SK-N-SH (cell line): ENCODE measurements at regions not wholly inside any gene's neighbourhood (a gene's known extent, or its start where the extent isn't known, plus 50 kb on each side); places are given as distances from the start of the nearest gene placed in this dataset.

Experiments used
- CTCF ChIA-PET: fragments of 300-600, 350-600 bp; formaldehyde crosslinking; extraction: SDS; loops from one replicate; lab custom pipeline; 2021; lab: Yijun Ruan, JAX
- POLR2A ChIA-PET: fragments of 350-600 bp; sonication (Branson Sonifier 250); formaldehyde crosslinking; extraction: SDS; loops from one replicate; lab custom pipeline; 2020; ENCODE audit warnings: antibody characterized with exemption, inconsistent platforms; lab: Yijun Ruan, JAX
- DNase-seq: peaks from one replicate; pipeline ENCODE4 v3.0.0; 2012
- H2AFZ ChIP-seq: fragments of 200-600 bp; sonication (generic); 2 replicates; pipeline ENCODE4 v1.8.1; 2016; ENCODE audit warnings: antibody characterized with exemption, mild to moderate bottlenecking, low read depth
- H3F3A ChIP-seq: fragments of 200-600 bp; sonication (generic); replicated peaks from 2 replicates; pipeline ENCODE3; 2016; ENCODE audit warnings: antibody characterized with exemption, mild to moderate bottlenecking; ENCODE audit not compliant: insufficient read depth
- H3K27ac ChIP-seq, 2 experiments: fragments of 200-500 bp in 1 of 2; fragments of 200-600 bp in 1 of 2; sonication (Bioruptor generic) in 1 of 2; sonication (generic), shearing (Covaris generic) in 1 of 2; 2 replicates each; pipeline versions ENCODE4 v1.5.1 to v1.6.1; 2014 to 2016; ENCODE audit warnings: low read depth in 2 of 2, inconsistent platforms in 1 of 2, low read length in 1 of 2, mild to moderate bottlenecking in 1 of 2, mixed read lengths in 1 of 2
- H3K27me3 ChIP-seq: fragments of 200-600 bp; sonication (generic), shearing (Covaris generic); 2 replicates; pipeline ENCODE4 v1.6.1; 2016; ENCODE audit warnings: mixed run types; ENCODE audit not compliant: insufficient read depth
- H3K36me3 ChIP-seq, 2 experiments: fragments of 200-500 bp in 1 of 2; fragments of 200-600 bp in 1 of 2; sonication (Bioruptor generic) in 1 of 2; sonication (generic) in 1 of 2; replicated peaks in 1 of 2; 2 replicates each; pipeline versions ENCODE3 to v1.5.1; 2014 to 2016; ENCODE audit warnings: low read length in 1 of 2, mild to moderate bottlenecking in 1 of 2; ENCODE audit not compliant: insufficient read depth in 2 of 2, control insufficient read depth in 1 of 2
- H3K4me1 ChIP-seq, 2 experiments: fragments of 200-500 bp in 1 of 2; fragments of 200-600 bp in 1 of 2; sonication (Bioruptor generic) in 1 of 2; sonication (generic), shearing (Covaris generic) in 1 of 2; 2 replicates each; pipeline versions ENCODE4 v1.5.1 to v1.6.1; 2014 to 2016; ENCODE audit warnings: low read depth in 1 of 2, low read length in 1 of 2, mixed run types in 1 of 2; ENCODE audit not compliant: insufficient read depth in 2 of 2, control insufficient read depth in 1 of 2
- H3K4me2 ChIP-seq: fragments of 200-600 bp; sonication (generic), shearing (Covaris generic); 2 replicates; pipeline ENCODE4 v1.6.1; 2017; ENCODE audit warnings: mixed run types
- H3K4me3 ChIP-seq, 2 experiments: fragments of 200-500 bp in 1 of 2; fragments of 200-600 bp in 1 of 2; sonication (Bioruptor generic) in 1 of 2; sonication (generic), shearing (Covaris generic) in 1 of 2; 2 replicates each; pipeline versions ENCODE4 v1.5.1 to v1.8.1; 2014 to 2016; ENCODE audit warnings: low read depth in 2 of 2, inconsistent platforms in 1 of 2, low read length in 1 of 2, mild to moderate bottlenecking in 1 of 2, mixed read lengths in 1 of 2, moderate library complexity in 1 of 2
- H3K79me2 ChIP-seq: fragments of 200-600 bp; sonication (generic); 2 replicates; pipeline ENCODE4 v1.8.1; 2017; ENCODE audit warnings: mild to moderate bottlenecking; ENCODE audit not compliant: insufficient read depth
- H3K9ac ChIP-seq: fragments of 200-600 bp; sonication (generic); 2 replicates; pipeline ENCODE4 v1.6.1; 2017; ENCODE audit warnings: mixed run types
- H3K9me2 ChIP-seq: fragments of 200-600 bp; sonication (generic); 2 replicates; pipeline ENCODE4 v1.6.1; 2017; ENCODE audit warnings: mixed run types
- H3K9me3 ChIP-seq: fragments of 200-600 bp; sonication (generic); 2 replicates; pipeline ENCODE4 v1.6.1; 2017; ENCODE audit warnings: mixed run types, mild to moderate bottlenecking, moderate library complexity
- H4K20me1 ChIP-seq: fragments of 200-600 bp; sonication (generic); 2 replicates; pipeline ENCODE4 v1.6.1; 2017; ENCODE audit warnings: mild to moderate bottlenecking, mixed run types; ENCODE audit not compliant: insufficient read depth
- CTCF ChIP-seq: fragments of 200-600 bp; sonication (generic); IDR thresholded peaks from 2 replicates; pipeline ENCODE4 v1.6.1; 2017; ENCODE audit warnings: antibody characterized with exemption, mild to moderate bottlenecking, moderate library complexity
- EP300 ChIP-seq, 2 experiments: IDR thresholded peaks; 2 replicates each; pipeline versions ENCODE4 v1.4.0 to v1.6.1; 2012; ENCODE audit warnings: borderline replicate concordance in 1 of 2, low read depth in 1 of 2, low read length in 1 of 2
- FOSL2 ChIP-seq: IDR thresholded peaks from 2 replicates; pipeline ENCODE4 v1.4.0; 2012; ENCODE audit warnings: low read depth, mild to moderate bottlenecking, moderate library complexity, borderline replicate concordance
- GATA2 ChIP-seq: sonication (generic); formaldehyde crosslinking; IDR thresholded peaks from 2 replicates; pipeline ENCODE4 v1.5.0; 2020; ENCODE audit warnings: mild to moderate bottlenecking, missing genetic modification reagents
- JUND ChIP-seq: IDR thresholded peaks from 2 replicates; pipeline ENCODE4 v1.4.0; 2012
- MEF2A ChIP-seq: IDR thresholded peaks from 2 replicates; pipeline ENCODE4 v1.4.0; 2012; ENCODE audit warnings: low read depth, borderline replicate concordance
- NFIC ChIP-seq: IDR thresholded peaks from 2 replicates; pipeline ENCODE4 v1.4.0; 2012; ENCODE audit warnings: borderline replicate concordance
- RAD21 ChIP-seq: IDR thresholded peaks from 2 replicates; pipeline ENCODE4 v1.6.1; 2012; ENCODE audit warnings: mild to moderate bottlenecking, low read length
- RCOR1 ChIP-seq: fragments of 150-350 bp; IDR thresholded peaks from 2 replicates; pipeline ENCODE4 v1.6.1; 2017; ENCODE audit warnings: antibody characterized with exemption, low read length
- RFX5 ChIP-seq: IDR thresholded peaks from 2 replicates; pipeline ENCODE4 v1.6.1; 2012; ENCODE audit warnings: mild to moderate bottlenecking, improper control_type of control experiment, low read length
- RXRA ChIP-seq: IDR thresholded peaks from 2 replicates; pipeline ENCODE4 v1.4.0; 2012; ENCODE audit warnings: low read depth, mild to moderate bottlenecking, borderline replicate concordance
- SIN3A ChIP-seq: IDR thresholded peaks from 2 replicates; pipeline ENCODE4 v1.6.1; 2012; ENCODE audit warnings: low read depth, mild to moderate bottlenecking, low read length, moderate library complexity, borderline replicate concordance
- SMC3 ChIP-seq: IDR thresholded peaks from 2 replicates; pipeline ENCODE4 v1.6.1; 2012; ENCODE audit warnings: low read depth, low read length, improper control_type of control experiment
- TEAD4 ChIP-seq: IDR thresholded peaks from 2 replicates; pipeline ENCODE4 v1.4.0; 2012; ENCODE audit warnings: mild to moderate bottlenecking, borderline replicate concordance; ENCODE audit not compliant: insufficient read depth
- USF2 ChIP-seq: fragments of 150-350 bp; IDR thresholded peaks from 2 replicates; pipeline ENCODE4 v1.6.1; 2017; ENCODE audit warnings: antibody characterized with exemption, low read length, low read depth, borderline replicate concordance
- YY1 ChIP-seq: IDR thresholded peaks from 2 replicates; pipeline ENCODE4 v1.4.0; 2012; ENCODE audit warnings: low read depth, mild to moderate bottlenecking
- WGBS: methylation state at CpG from one replicate; pipeline ENCODE4 v1.1.6; 2017; ENCODE audit warnings: low lambda C conversion rate; 5-methylcytosine and 5-hydroxymethylcytosine counted together
- TF ChIP-seq, protein P1 (sequence below): fragments of 150-350 bp; IDR thresholded peaks from 2 replicates; pipeline ENCODE4 v1.6.1; 2016; ENCODE audit warnings: mild to moderate bottlenecking, low read depth, low read length
- TF ChIP-seq, protein P2 (sequence below): IDR thresholded peaks from 2 replicates; pipeline ENCODE4 v1.4.0; 2012; ENCODE audit warnings: low read depth
- TF ChIP-seq, protein P3 (sequence below): IDR thresholded peaks from 2 replicates; pipeline ENCODE4; 2012

GRCh38 chr14:28488684-28489083 is 277.9 kb upstream of the FOXG1 start:
- Histone ChIP-seq H4K20me1 (no peaks in the 10 kb centered on the region), H3K4me1 (no peaks in the 10 kb centered on the region), H3F3A (no peaks in the 10 kb centered on the region), H3K9me2 (no peaks in the 10 kb centered on the region), H3K4me3 (no peak overlapping the region), H3K4me2 (no peak overlapping the region), H3K79me2 (no peaks in the 10 kb centered on the region), H3K27ac (no peak overlapping the region), H3K9ac (no peak overlapping the region), H2AFZ (no peak overlapping the region), H3K27me3 (peaks cover 10% of the 10 kb centered on the region; the same call in 1 of the 2 replicates), H3K9me3 (no peaks in the 10 kb centered on the region), H3K36me3 (no peaks in the 10 kb centered on the region)
- TF ChIP-seq USF2 (no peak), RAD21 (no peak), TEAD4 (no peak), CTCF (no peak), RCOR1 (no peak), EP300 (IDR thresholded peaks at IDR 0.05; ENCODE audit: borderline replicate concordance in 1 of 2, low read depth in 1 of 2, low read length in 1 of 2) (no peak), SIN3A (no peak), YY1 (no peak), FOSL2 (no peak), MEF2A (no peak), GATA2 (CRISPR knock-in tag) (no peak), RFX5 (no peak), SMC3 (no peak)
- TF ChIP-seq, protein P1, sequence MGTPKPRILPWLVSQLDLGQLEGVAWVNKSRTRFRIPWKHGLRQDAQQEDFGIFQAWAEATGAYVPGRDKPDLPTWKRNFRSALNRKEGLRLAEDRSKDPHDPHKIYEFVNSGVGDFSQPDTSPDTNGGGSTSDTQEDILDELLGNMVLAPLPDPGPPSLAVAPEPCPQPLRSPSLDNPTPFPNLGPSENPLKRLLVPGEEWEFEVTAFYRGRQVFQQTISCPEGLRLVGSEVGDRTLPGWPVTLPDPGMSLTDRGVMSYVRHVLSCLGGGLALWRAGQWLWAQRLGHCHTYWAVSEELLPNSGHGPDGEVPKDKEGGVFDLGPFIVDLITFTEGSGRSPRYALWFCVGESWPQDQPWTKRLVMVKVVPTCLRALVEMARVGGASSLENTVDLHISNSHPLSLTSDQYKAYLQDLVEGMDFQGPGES = no peak
- TF ChIP-seq, protein P2, sequence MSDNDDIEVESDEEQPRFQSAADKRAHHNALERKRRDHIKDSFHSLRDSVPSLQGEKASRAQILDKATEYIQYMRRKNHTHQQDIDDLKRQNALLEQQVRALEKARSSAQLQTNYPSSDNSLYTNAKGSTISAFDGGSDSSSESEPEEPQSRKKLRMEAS = no peak
- POLR2A ChIA-PET = no interaction called here
- DNase-seq = no peak
- CTCF ChIA-PET = no interaction called here

DNA sequence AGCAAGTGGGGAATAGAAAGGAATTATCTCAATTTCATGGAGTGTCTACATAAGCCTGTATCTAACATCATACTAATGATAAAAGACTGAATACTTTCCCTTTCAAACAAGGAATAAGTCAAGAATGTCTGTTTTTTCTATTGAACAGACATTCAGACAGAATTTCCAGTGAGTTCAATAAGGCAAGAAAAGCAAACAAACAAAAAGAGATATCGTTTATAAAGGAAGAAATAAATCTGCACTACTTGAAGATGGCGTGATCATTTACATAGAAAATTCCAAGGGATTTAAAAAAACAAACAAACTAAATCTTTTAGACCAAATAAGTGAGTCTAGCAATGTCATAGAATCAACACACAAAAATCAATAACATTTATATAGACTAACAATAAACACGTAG is 273.1 kb upstream of the FOXG1 start:
- Histone ChIP-seq H3K9me2 (no peaks in the 10 kb centered on the region), H3K79me2 (no peaks in the 10 kb centered on the region), H3K9ac (no peak overlapping the region), H3K4me1 (no peaks in the 10 kb centered on the region), H3K4me3 (no peak overlapping the region), H3K27me3 (peaks cover 10% of the 10 kb centered on the region; the same call in 1 of the 2 replicates), H3K27ac (no peak overlapping the region), H3F3A (no peaks in the 10 kb centered on the region), H3K9me3 (no peaks in the 10 kb centered on the region), H4K20me1 (no peaks in the 10 kb centered on the region), H3K4me2 (no peak overlapping the region), H2AFZ (no peak overlapping the region), H3K36me3 (no peaks in the 10 kb centered on the region)
- no peak for DNase-seq
- TF ChIP-seq NFIC (no peak), CTCF (no peak), JUND (no peak), RAD21 (no peak), FOSL2 (no peak), RXRA (no peak)
- TF ChIP-seq, protein P2 = no peak
- TF ChIP-seq, protein P3, sequence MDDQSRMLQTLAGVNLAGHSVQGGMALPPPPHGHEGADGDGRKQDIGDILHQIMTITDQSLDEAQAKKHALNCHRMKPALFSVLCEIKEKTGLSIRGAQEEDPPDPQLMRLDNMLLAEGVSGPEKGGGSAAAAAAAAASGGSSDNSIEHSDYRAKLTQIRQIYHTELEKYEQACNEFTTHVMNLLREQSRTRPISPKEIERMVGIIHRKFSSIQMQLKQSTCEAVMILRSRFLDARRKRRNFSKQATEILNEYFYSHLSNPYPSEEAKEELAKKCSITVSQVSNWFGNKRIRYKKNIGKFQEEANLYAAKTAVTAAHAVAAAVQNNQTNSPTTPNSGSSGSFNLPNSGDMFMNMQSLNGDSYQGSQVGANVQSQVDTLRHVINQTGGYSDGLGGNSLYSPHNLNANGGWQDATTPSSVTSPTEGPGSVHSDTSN = no peak
- ChIA-PET CTCF (no interaction called here), POLR2A (no interaction called here)
- WGBS = under 1% methylated on average over 3 of the region's 3 CpGs
